ENCODE measurements at regions not wholly inside any gene's neighbourhood (a gene's known extent, or its start where the extent isn't known, plus 50 kb on each side); places are given as distances from the start of the nearest gene placed in this dataset.

GRCh38 chr11:95302211-95302610, 71.2 kb upstream of the SESN3 start:
- Mint-ChIP-seq H3K27me3 (ENCODE audit: low read depth) (no peaks in the 10 kb centered on the region; the same call in 1 of the 2 replicates), H3K27ac (peak overlapping the region in 1 of 3 experiments; percentile 2; a peak in 1 of 7 replicates), H3K36me3 (ENCODE audit: insufficient read depth in 1 of 3, low read depth in 3 of 3) (no peaks in the 10 kb centered on the region), H3K9me3 (no peaks in the 10 kb centered on the region), H3K4me1 (peaks cover 55 to 60% of the 10 kb centered on the region in 2 experiments), H3K4me3 (no peak overlapping the region)
- no peak overlapping the region for H2AK5ac ChIP-seq (ENCODE audit: insufficient read length, low read length)
- H4K8ac ChIP-seq (replicated peaks; ENCODE audit: insufficient read length, low read depth, low read length): no peak overlapping the region
- no peak overlapping the region for H3K4ac ChIP-seq (ENCODE audit: low read depth, low read length)
- H2AFZ ChIP-seq (ENCODE audit: low read length): no peak overlapping the region
- no peaks in the 10 kb centered on the region for H4K20me1 ChIP-seq (ENCODE audit: control insufficient read depth, insufficient read depth, insufficient read length)
- H3K23me2 ChIP-seq (ENCODE audit: insufficient read length, low read depth, low read length, poor library complexity, severe bottlenecking): no peaks in the 10 kb centered on the region
- no peak for TF ChIP-seq CTCF (conservative IDR thresholded peaks at IDR 0.05)
- no peak overlapping the region for H2BK120ac ChIP-seq (ENCODE audit: low read depth, low read length, poor library complexity, severe bottlenecking)
- no peaks in the 10 kb centered on the region for H3K79me2 ChIP-seq (ENCODE audit: insufficient read depth, low read length)
- H3K23ac ChIP-seq (ENCODE audit: insufficient read length, low read depth, low read length): no peak overlapping the region
- H3K79me1 ChIP-seq (ENCODE audit: insufficient read depth, low read depth, low read length, poor library complexity, severe bottlenecking): no peaks in the 10 kb centered on the region
- no peak overlapping the region for H3K14ac ChIP-seq (ENCODE audit: insufficient read depth, low read length)
- no peak overlapping the region for H3K9ac ChIP-seq (ENCODE audit: extremely low read depth, insufficient read length, low read length)
- H2BK5ac ChIP-seq (ENCODE audit: insufficient read length, low read length): no peak overlapping the region
- H4K91ac ChIP-seq (ENCODE audit: insufficient read length, low read depth, low read length): no peak overlapping the region
- no peak overlapping the region for H3T11ph ChIP-seq (ENCODE audit: low read length)
- no peak overlapping the region for H4K5ac ChIP-seq (ENCODE audit: insufficient read length, low read depth, low read length)
- no peaks in the 10 kb centered on the region for H3K27me3 ChIP-seq (ENCODE audit: insufficient read depth, low read length)
- H3K4me1 ChIP-seq (ENCODE audit: insufficient read depth, low read length): peaks cover 3% of the 10 kb centered on the region; the same call in 1 of the 2 replicates
- no peak overlapping the region for H2BK12ac ChIP-seq (ENCODE audit: insufficient read length, low read depth, low read length)
- H3K56ac ChIP-seq (ENCODE audit: insufficient read length, low read depth, low read length): no peak overlapping the region
- no peak overlapping the region for H3K27ac ChIP-seq (ENCODE audit: insufficient read length, low read depth, low read length)
- no peak for DNase-seq
- H3K4me2 ChIP-seq (ENCODE audit: insufficient read depth, insufficient read length, low read length): no peak overlapping the region
- no peak overlapping the region for H2BK20ac ChIP-seq (ENCODE audit: low read depth, low read length, poor library complexity, severe bottlenecking)
- no peak overlapping the region for H3K18ac ChIP-seq (ENCODE audit: insufficient read length, low read depth, low read length)
- no peaks in the 10 kb centered on the region for H3K9me3 ChIP-seq (ENCODE audit: control insufficient read depth, low read depth, low read length)
- no CpG with 5 or more reads among the region's 4 CpGs for WGBS (ENCODE audit: extremely low coverage, insufficient read length, low lambda C conversion rate)
- no peak overlapping the region for H2BK15ac ChIP-seq (ENCODE audit: low read depth, low read length)
